HepG2 (cell line): ENCODE measurements at regions not wholly inside any gene's neighbourhood (a gene's known extent, or its start where the extent isn't known, plus 50 kb on each side); places are given as distances from the start of the nearest gene placed in this dataset.

ENCODE experiments used
- ATAC-seq: fragments of 200-7000 bp; cut with Tn5 transposase; 3 replicates; pipeline ENCODE4 v1.9.1; 2020; ENCODE audit warnings: mild to moderate bottlenecking, moderate library complexity
- BruUV-seq: library from RNA; stranded (reverse); fragments of 400-500 nt; replicated peaks from 2 replicates; lab custom pipeline; 2021; lab: Mats Ljungman, UMichigan
- CTCF ChIA-PET: fragments of 300-600 bp; formaldehyde crosslinking; extraction: SDS; loops from one replicate; lab custom pipeline; 2021; ENCODE audit warnings: low total read pairs, inconsistent platforms, low intra/inter-chr PET ratio; lab: Yijun Ruan, JAX
- POLR2A ChIA-PET: fragments of 350-600 bp; sonication (Branson Sonifier 250); formaldehyde crosslinking; loops from one replicate; lab custom pipeline; 2020; ENCODE audit warnings: antibody characterized with exemption, inconsistent platforms; lab: Yijun Ruan, JAX
- DNase-seq: peaks from one replicate; pipeline ENCODE4 v3.0.0-alpha.2; 2015; ENCODE audit warnings: low spot score
- FAIRE-seq: peaks from 3 replicates; lab custom pipeline; 2011; peaks lifted over from hg19 to GRCh38; lab: Jason Lieb, UNC
- H2AFZ ChIP-seq: one replicate; pipeline ENCODE4 v1.6.1; 2011; ENCODE audit warnings: low read length, inconsistent platforms
- H3K27ac ChIP-seq: fragments of 300-600 bp; 3 replicates; pipeline ENCODE4 v1.8.0; 2011; ENCODE audit warnings: mixed run types, mild to moderate bottlenecking, mixed read lengths, low read length, inconsistent platforms; ENCODE audit not compliant: insufficient read depth; ENCODE audit errors: extremely low read length
- H3K27me3 ChIP-seq, 2 experiments: fragments of 200-600 bp in 1 of 2; 2 replicates in 1 of 2; 3 replicates in 1 of 2; pipeline versions ENCODE4 v1.6.0 to v1.8.0; 2011; ENCODE audit warnings: low read length in 2 of 2, mild to moderate bottlenecking in 2 of 2, moderate library complexity in 2 of 2, inconsistent platforms in 1 of 2; ENCODE audit not compliant: insufficient read depth in 2 of 2, control insufficient read depth in 1 of 2
- H3K36me3 ChIP-seq, 2 experiments: fragments of 200-600 bp in 1 of 2; replicated peaks in 1 of 2; 2 replicates in 1 of 2; 3 replicates in 1 of 2; pipeline versions ENCODE4 v1.5.1 to v1.8.0; 2011; ENCODE audit warnings: low read length in 2 of 2, inconsistent platforms in 1 of 2; ENCODE audit not compliant: insufficient read depth in 2 of 2, control insufficient read depth in 1 of 2
- H3K4me1 ChIP-seq: 2 replicates; pipeline ENCODE4 v1.5.1; 2012; ENCODE audit warnings: low read length, inconsistent platforms; ENCODE audit not compliant: insufficient read depth
- H3K4me2 ChIP-seq: 2 replicates; pipeline ENCODE4 v1.6.0; 2011; ENCODE audit warnings: low read depth, low read length, inconsistent platforms
- H3K4me3 ChIP-seq, 3 experiments: fragments of 200-600 bp in 1 of 3; sonication (generic), shearing (Covaris generic) in 1 of 3; replicated peaks in 1 of 3; 2 replicates each; pipeline ENCODE4 v1.5.1; 2011 to 2016; ENCODE audit warnings: low read length in 3 of 3, inconsistent platforms in 2 of 3, low read depth in 2 of 3, mild to moderate bottlenecking in 2 of 3, control low read depth in 1 of 3, mixed read lengths in 1 of 3; ENCODE audit not compliant: insufficient read depth in 1 of 3
- H3K79me2 ChIP-seq: one replicate; pipeline ENCODE4 v1.6.1; 2011; ENCODE audit warnings: low read length, inconsistent platforms; ENCODE audit not compliant: insufficient read depth
- H3K9ac ChIP-seq: 2 replicates; pipeline ENCODE4 v1.6.0; 2011; ENCODE audit warnings: mild to moderate bottlenecking, low read depth, low read length, inconsistent platforms; ENCODE audit not compliant: insufficient read depth
- H3K9me3 ChIP-seq: 2 replicates; pipeline ENCODE4 v1.5.1; 2012; ENCODE audit warnings: mild to moderate bottlenecking, low read length
- H4K20me1 ChIP-seq: 2 replicates; pipeline ENCODE4 v1.6.0; 2011; ENCODE audit warnings: inconsistent platforms, mild to moderate bottlenecking, low read length, moderate library complexity; ENCODE audit not compliant: insufficient read depth
- GLMP ChIP-seq: sonication (generic); formaldehyde crosslinking; IDR thresholded peaks from 2 replicates; pipeline ENCODE4 v1.9.0; 2021; ENCODE audit warnings: missing genetic modification reagents, mild to moderate bottlenecking, borderline replicate concordance
- KAT2B ChIP-seq: fragments of 150-350 bp; IDR thresholded peaks from 2 replicates; pipeline ENCODE4 v1.6.1; 2014; ENCODE audit warnings: low read depth, low read length, borderline replicate concordance
- MAZ ChIP-seq, 2 experiments: sonication (generic) in 1 of 2; formaldehyde crosslinking in 1 of 2; IDR thresholded peaks; 2 replicates each; pipeline versions ENCODE4 v1.5.0 to v1.6.1; 2012 to 2020; ENCODE audit warnings: low read depth in 2 of 2, mild to moderate bottlenecking in 2 of 2, borderline replicate concordance in 1 of 2, improper control_type of control experiment in 1 of 2, low read length in 1 of 2, missing genetic modification reagents in 1 of 2, moderate library complexity in 1 of 2
- MLLT10 ChIP-seq: sonication (generic); formaldehyde crosslinking; IDR thresholded peaks from 2 replicates; pipeline ENCODE4 v1.4.0; 2020; ENCODE audit warnings: missing genetic modification reagents
- MTF1 ChIP-seq: sonication (generic); formaldehyde crosslinking; IDR thresholded peaks from 2 replicates; pipeline ENCODE4 v1.5.0; 2020; ENCODE audit warnings: missing genetic modification reagents
- TAF15 ChIP-seq: fragments of 200-400 bp; formaldehyde crosslinking; IDR thresholded peaks from one replicate; pipeline ENCODE4 v1.6.1; 2018; ENCODE audit warnings: mild to moderate bottlenecking, low read depth, low read length; ENCODE audit not compliant: poor library complexity, severe bottlenecking
- ZBTB42 ChIP-seq: sonication (generic); formaldehyde crosslinking; IDR thresholded peaks from 2 replicates; pipeline ENCODE4 v1.5.0; 2020; ENCODE audit warnings: mild to moderate bottlenecking, missing genetic modification reagents
- ZNF574 ChIP-seq: sonication (generic); formaldehyde crosslinking; IDR thresholded peaks from 2 replicates; pipeline ENCODE4 v1.4.0; 2020; ENCODE audit warnings: missing genetic modification reagents
- ZNF609 ChIP-seq: sonication (generic); formaldehyde crosslinking; IDR thresholded peaks from 2 replicates; pipeline ENCODE4 v1.4.0; 2020; ENCODE audit warnings: mild to moderate bottlenecking, missing genetic modification reagents, borderline replicate concordance
- WGBS: methylation state at CpG from one replicate; pipeline ENCODE4 v1.1.6; 2017; ENCODE audit warnings: low lambda C conversion rate; 5-methylcytosine and 5-hydroxymethylcytosine counted together
- in situ Hi-C: cut with HindIII; loops from 2 replicates; pipeline ENCODE4 v1.10.0; 2017; ENCODE audit warnings: low pct_unique_long_range_greater_than_20kb; ENCODE audit not compliant: extremely low pct_ligation_motif_present
- intact Hi-C: fragments of 100-400 bp; cut with micrococcal nuclease; formaldehyde crosslinking; loops from one replicate; pipeline ENCODE4 v1.10.0; 2022; ENCODE audit not compliant: unreplicated experiment

GRCh38 chr11:131248588-131248987 is 121.8 kb upstream of the NTM start:
- BruUV-seq = no TSS peak
- DNase-seq (no peak), ATAC-seq (no peak), FAIRE-seq (no peak)
- Histone ChIP-seq H3K4me2 (no peak overlapping the region), H3K79me2 (no peaks in the 10 kb centered on the region), H3K9ac (no peak overlapping the region), H2AFZ (no peak overlapping the region), H3K27ac (no peak overlapping the region), H3K4me1 (no peaks in the 10 kb centered on the region), H3K4me3 (no peak overlapping the region), H4K20me1 (no peaks in the 10 kb centered on the region), H3K27me3 (peaks cover 0 to 5% of the 10 kb centered on the region in 2 experiments; a peak in 2 of 5 replicates), H3K9me3 (no peaks in the 10 kb centered on the region), H3K36me3 (no peaks in the 10 kb centered on the region)
- intact Hi-C loops = no loop called here
- TF ChIP-seq MTF1 (CRISPR knock-in tag) (no peak), TAF15 (no peak), MAZ (IDR thresholded peaks at IDR 0.05; ENCODE audit: borderline replicate concordance, low read depth, low read length) (no peak), MAZ (CRISPR knock-in tag; IDR thresholded peaks at IDR 0.05; ENCODE audit: low read depth) (no peak), KAT2B (no peak), MLLT10 (CRISPR knock-in tag) (no peak), ZBTB42 (CRISPR knock-in tag) (no peak)
- WGBS = 0% methylated on average over 2 of the region's 2 CpGs
- in situ Hi-C loops = no loop called here
- CTCF ChIA-PET = no interaction called here
- POLR2A ChIA-PET = no interaction called here

GRCh38 chr11:131253142-131253655 is 117.2 kb upstream of the NTM start:
- Histone ChIP-seq H3K27me3 (peaks cover 0 to 9% of the 10 kb centered on the region in 2 experiments; a peak in 1 of 5 replicates), H3K9ac (no peak overlapping the region), H3K4me2 (no peak overlapping the region), H3K27ac (no peak overlapping the region), H4K20me1 (no peaks in the 10 kb centered on the region), H3K9me3 (no peaks in the 10 kb centered on the region), H3K4me3 (no peak overlapping the region), H3K4me1 (no peaks in the 10 kb centered on the region), H3K36me3 (no peaks in the 10 kb centered on the region), H2AFZ (no peak overlapping the region), H3K79me2 (no peaks in the 10 kb centered on the region)
- in situ Hi-C loops = no loop called here
- ATAC-seq = no peak
- no peak for FAIRE-seq
- ChIA-PET POLR2A (no interaction called here), CTCF (no interaction called here)
- intact Hi-C loops = no loop called here
- DNase-seq = no peak
- no TSS peak for BruUV-seq
- 4% methylated on average over 5 of the region's 5 CpGs for WGBS
- no peak for TF ChIP-seq ZNF574
- TF ChIP-seq ZNF609 (CRISPR knock-in tag) = no peak
- TF ChIP-seq GLMP (CRISPR knock-in tag) = no peak
